WI38 (cell line): ENCODE measurements at regions not wholly inside any gene's neighbourhood (a gene's known extent, or its start where the extent isn't known, plus 50 kb on each side); places are given as distances from the start of the nearest gene placed in this dataset.

Experiments
- H3K4me3 ChIP-seq: 2 replicates; pipeline ENCODE4 v1.5.1; 2011; ENCODE audit warnings: low read depth, mild to moderate bottlenecking, control low read depth, low read length
- CTCF ChIP-seq: IDR thresholded peaks from 2 replicates; pipeline ENCODE4 v1.5.1; 2012; ENCODE audit warnings: low read depth, mild to moderate bottlenecking, control low read depth, low read length

- no peak for TF ChIP-seq CTCF
- H3K4me3 ChIP-seq, result no peak overlapping the region
Measured at GRCh38 chr2:100753881-100754280, 66.1 kb upstream of the NPAS2 start.

GRCh38 chr2:100754951-100755350 lies 65.0 kb upstream of the NPAS2 start:
- no peak overlapping the region for H3K4me3 ChIP-seq
- no peak for TF ChIP-seq CTCF

GRCh38 chr2:100755441-100755840 lies 64.5 kb upstream of the NPAS2 start:
- TF ChIP-seq CTCF, result no peak
- no peak overlapping the region for H3K4me3 ChIP-seq

GRCh38 chr2:100756704-100757103 lies 63.2 kb upstream of the NPAS2 start:
- no peak for TF ChIP-seq CTCF
- H3K4me3 ChIP-seq, result no peak overlapping the region

- no peak for TF ChIP-seq CTCF
- no peak overlapping the region for H3K4me3 ChIP-seq
Measured at GRCh38 chr2:100757621-100758394, 62.1 kb upstream of the NPAS2 start.

GRCh38 chr2:100759901-100760300 lies 60.0 kb upstream of the NPAS2 start:
- H3K4me3 ChIP-seq, result no peak overlapping the region
- TF ChIP-seq CTCF, result no peak

- H3K4me3 ChIP-seq, result no peak overlapping the region
- TF ChIP-seq CTCF, result no peak
Measured at GRCh38 chr2:100761365-100761764, 58.6 kb upstream of the NPAS2 start.
